ENCODE measurements at regions not wholly inside any gene's neighbourhood (a gene's known extent, or its start where the extent isn't known, plus 50 kb on each side); places are given as distances from the start of the nearest gene placed in this dataset.

DNA sequence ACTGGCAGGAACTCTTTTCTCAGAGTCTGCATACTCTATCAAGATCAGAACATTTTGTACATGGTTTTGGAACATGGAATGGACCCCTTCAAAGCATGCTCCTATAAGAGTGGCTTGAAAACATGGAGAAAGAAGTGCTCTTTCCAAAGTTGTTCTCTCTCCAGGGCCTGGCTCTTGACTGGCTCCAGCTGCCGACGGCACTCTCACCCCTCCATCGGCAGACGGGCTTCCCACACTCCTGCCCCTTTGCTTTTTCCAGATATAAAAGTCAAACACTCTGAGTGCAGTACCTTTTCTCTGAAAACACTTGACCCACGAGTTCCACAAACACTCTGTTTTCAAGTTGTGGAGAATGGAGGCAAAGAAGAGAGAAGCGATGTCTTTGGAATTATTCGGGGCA is 72.5 kb upstream of the ONECUT1 start:
- no peak for DNase-seq

DNA sequence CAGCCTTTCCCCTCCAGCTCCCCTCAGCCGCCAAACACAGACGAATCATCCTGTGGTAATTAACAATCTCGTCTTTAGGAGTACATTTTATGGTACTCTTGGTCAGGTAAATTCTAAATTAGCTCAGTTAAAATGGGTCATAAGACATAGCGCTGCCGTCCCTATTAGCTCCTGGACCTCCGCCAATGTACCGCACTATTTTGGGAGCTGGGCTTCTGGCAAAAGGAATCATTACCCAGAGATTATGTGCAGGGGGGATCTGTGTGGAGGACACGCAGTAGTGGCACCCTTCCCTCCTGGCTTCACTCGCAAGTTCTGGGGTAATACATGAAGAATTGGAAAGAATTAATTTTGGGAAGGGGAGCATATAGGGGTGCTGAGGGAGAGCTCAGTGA is 68.6 kb upstream of the ONECUT1 start:
- no peak for DNase-seq

DNA sequence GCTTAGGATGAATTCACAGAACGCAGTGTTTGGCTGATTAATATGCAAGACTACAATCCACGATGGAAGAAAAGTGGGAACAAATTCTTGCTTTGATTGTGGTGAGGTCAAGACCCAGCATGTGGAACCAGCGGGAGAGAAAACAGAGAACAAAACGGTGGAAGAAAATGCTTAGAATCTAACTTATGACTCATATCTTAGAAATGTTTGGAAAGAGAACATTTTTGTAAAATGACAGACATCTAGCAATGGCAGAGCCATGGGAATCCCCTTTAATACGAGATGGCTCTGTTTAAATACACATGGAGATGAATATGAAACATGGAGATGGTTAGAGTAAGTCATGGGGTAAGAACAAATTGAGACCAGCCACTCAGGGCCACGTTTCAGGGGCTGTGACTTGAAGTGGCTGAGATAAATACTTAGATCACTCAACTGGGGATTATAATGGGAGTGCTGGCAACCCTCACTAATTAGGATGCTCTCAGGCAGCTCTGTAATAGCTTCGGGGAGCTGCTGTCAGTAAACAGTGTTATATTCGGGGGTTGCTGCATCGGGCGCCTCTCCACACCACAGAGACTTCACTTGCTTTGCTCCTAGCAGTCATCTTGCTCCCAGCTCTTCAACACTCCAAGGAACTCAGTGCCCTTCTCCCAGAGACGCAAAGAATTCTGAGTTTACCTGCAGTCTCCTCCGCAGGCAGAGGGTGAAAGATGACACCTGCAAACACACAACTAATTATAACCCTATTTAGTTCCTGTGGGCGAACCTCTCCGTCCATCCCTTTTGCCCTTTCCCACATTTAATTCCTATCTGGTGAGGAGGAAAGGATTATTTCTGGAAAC is 68.0 kb upstream of the ONECUT1 start:
- no peak for DNase-seq

DNA sequence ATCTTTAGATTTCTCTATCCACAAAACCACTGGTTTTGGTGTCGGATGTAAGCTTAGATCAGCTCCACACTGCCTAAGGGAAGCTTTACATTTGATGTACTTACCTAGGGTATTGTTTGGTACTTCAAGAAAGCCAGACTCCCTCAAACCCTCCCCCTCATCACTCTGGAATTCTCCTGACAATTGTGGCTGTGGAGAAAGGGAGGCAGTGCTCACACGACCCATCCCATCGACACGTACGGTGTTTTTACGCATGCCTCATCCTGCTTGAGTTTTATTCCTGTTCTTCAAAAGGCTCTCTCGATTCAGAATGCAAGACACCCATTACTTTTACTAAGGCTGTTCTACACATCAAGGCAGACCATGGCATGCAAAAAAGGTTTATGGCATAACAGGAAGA is 67.3 kb upstream of the ONECUT1 start:
- no peak for DNase-seq

DNA sequence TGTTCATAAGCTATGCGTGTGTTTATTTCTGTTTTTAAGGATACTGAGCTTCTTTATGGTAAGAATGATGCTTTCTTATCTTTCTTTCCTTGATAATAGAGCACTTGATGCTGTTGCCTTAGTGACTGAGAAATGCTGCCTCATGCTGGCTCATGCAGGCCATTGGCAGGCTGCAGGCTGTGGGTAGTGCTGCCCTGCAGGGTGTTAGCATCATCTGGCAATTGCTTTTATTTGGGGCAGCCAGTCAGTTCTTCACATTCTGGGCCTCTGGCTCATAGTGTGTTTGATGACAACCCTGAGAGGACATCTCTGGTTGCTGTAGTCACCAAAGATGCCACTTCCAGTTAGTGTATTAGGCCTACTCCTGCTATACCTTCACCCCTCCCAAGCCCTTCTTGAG is 66.2 kb upstream of the ONECUT1 start:
- no peak for DNase-seq

DNA sequence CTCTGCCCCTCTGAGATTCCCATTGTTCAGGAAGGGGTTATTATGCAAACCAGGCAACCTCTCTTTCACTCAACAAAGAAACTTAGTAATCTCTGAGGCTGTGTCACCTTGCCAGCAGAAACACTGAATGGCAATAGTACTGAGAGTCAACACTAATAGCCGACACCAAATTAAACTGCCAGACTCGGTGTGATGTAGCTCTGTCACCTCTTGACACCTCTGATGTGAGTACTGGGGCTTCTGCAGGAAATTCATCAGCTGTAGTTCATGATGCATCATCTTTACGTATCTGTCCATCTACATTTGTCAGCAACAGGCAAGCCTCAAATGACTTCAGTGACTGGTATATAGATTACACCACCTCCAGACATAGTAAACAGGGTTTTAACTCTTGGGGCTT is 65.0 kb upstream of the ONECUT1 start:
- no peak for DNase-seq

DNA sequence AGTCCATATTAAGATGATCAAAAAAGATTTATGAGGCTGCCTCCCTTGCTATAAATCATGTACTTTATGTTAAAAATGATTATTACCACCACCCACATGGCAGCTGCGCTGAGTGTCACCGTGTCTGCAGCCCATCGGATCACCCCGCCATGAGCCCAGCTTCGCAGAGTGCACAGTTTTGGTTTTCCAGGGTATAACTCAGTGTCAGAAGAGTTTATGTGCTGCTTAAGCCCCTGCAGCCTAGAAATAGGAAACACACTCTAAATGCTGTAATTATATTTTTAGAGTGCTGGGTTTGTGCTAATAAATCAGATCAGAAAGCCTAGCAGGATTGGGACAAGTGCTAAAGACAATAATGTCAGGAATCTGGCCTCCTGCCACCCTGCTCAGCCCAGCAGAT is 54.7 kb upstream of the ONECUT1 start:
- no peak for DNase-seq
